Occipital lobe (tissue), 1 donor: ENCODE measurements at regions not wholly inside any gene's neighbourhood (a gene's known extent, or its start where the extent isn't known, plus 50 kb on each side); places are given as distances from the start of the nearest gene placed in this dataset.

ENCODE experiments used
- DNase-seq: peaks from one replicate; lab custom pipeline; 2025; lab: John Stamatoyannopoulos, UW

GRCh38 chr2:2747797-2748301 lies 416.8 kb upstream of the MYT1L start:
- no peak for DNase-seq

DNA sequence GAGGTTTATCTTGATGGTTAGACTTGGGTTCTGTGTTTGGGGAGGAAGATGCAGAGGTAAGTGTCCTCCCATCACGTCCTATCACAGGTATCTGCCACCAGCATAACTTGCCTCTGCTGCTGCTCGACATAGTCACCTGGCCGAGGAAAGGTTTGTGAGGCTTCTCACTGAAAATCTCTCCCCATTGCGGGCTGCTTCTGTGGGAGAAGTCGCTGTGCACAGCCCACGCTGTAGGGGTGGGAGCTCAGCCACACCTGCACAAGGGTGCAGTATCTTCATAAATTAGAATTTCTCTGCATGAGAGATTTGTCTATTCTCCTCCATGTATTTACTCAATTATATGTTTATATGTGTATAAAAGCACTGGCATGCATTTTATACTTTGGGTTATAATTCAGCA lies 415.7 kb upstream of the MYT1L start:
- no peak for DNase-seq

DNA sequence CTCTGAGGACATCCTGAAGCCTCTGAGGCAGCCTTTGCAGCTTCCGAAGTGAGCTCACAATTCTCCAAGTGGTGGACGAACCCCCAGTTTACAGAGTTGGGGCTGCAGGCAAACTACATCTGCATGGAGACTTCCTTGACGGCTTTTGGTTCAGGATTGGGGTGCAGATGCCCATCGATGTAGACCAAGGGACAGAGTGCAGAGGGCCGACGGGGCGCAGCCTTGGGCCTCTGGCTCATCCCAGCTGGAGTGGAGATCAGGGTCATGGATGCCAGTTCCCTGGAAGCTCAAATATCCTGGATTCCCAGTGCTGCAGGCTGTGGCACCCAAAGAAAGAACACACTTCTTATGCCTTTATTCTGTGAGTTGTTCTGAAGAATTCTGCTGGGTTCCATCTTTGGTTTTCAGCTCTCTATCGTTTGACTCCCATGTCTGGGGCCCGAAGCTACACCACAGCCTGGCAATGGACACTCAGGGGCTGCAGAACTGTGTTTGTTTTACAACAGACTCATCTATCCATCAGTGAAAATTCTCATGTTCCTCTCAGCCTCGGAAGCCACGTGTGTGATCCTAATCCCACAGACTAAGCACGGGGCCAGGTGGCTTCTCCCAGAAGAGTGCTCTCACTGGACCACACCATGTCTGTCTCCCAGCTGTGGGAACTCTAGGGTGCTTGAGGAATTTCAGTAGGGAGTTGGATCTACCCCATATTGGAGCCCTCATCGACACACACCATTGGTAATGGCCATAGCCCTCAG lies 414.1 kb upstream of the MYT1L start:
- no peak for DNase-seq

DNA sequence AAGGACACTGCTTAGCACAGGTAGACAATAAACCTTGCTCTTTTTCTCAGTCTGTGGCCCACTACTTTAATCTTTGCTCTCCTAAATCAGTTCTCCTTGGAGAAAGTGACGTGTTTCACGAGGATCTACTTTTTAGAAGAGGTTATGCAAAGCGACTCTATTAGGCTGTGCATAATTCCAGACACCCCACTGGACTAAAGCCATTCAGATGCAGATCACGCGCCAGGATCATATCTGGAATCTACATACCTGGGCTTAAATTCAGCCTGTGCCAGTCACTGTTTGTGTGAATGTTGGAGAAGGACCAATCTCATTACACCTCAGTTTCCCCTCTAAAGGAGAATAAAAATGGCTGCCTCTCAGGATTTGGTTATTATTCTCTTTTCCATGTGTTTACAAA lies 413.0 kb upstream of the MYT1L start:
- no peak for DNase-seq

DNA sequence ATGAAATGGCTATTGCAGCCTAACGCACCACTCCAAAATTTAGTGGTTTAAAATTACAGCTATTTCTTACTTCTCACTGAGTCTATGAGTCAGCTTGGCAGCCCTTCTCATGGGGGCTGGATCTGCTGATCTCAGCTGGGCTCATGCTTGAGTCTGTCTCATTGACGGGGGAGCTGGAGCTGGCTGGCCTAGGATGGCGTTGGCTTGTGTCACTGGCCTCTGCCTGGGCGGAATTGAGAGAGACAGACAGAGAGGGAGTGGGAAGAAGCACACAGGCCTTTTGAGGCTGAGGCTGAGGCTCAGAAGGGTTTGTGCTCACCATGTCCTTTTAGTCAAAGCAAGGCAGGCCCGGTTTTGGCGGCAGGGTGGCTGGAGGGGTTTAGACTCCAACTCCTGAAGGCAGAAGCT lies 412.1 kb upstream of the MYT1L start:
- DNase-seq, result peak; percentile 81

GRCh38 chr2:2742726-2743125 lies 411.7 kb upstream of the MYT1L start:
- DNase-seq, result no peak

GRCh38 chr2:2740238-2740775 lies 409.2 kb upstream of the MYT1L start:
- no peak for DNase-seq

DNA sequence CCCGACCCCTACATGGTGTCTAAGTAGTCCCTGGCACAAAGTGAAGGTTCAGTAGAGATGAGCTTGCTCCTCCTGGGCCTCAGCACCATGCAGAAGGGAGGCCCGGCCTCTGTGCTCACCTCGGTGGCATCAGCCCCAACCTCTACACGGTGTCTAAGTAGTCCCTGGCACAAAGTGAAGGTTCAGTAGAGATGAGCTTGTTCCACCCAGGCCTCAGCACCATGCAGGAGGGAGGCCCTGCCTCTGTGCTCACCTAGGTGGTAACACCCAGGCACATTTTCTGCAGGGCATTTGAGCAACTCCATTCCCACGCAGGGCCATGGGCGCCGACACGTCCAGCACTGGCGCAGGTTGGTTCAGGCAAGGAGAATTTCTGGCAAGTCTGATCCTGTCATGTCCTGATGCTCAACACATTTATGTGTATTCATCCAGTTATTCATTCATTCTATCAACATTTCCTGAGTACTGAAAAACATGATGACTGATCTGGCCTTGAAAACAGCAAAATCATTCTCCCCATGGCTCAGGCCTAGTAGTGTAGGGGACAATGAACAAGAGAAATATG lies 408.2 kb upstream of the MYT1L start:
- no peak for DNase-seq

DNA sequence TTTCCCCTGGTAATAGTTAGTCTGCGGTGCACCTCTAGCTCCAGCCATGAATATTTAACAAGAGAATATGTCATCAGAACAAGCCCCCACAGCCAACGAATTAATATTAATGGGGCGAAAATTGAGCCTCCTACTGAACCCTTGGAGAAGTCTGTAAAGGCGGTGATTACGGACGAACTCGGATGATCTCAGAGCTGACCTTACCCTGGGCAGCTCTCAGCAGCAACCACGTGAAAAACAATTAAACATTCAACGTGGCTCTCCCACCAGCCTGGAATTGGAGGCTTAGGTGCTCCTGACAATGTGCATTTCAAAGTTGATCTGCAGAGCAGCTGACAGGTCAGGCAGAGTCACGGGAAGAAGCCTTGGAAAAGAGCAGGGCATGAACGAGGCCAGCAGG lies 407.6 kb upstream of the MYT1L start:
- no peak for DNase-seq

GRCh38 chr2:2738276-2738675 lies 407.2 kb upstream of the MYT1L start:
- DNase-seq, result no peak

GRCh38 chr2:2735041-2735440 lies 404.0 kb upstream of the MYT1L start:
- DNase-seq, result no peak

DNA sequence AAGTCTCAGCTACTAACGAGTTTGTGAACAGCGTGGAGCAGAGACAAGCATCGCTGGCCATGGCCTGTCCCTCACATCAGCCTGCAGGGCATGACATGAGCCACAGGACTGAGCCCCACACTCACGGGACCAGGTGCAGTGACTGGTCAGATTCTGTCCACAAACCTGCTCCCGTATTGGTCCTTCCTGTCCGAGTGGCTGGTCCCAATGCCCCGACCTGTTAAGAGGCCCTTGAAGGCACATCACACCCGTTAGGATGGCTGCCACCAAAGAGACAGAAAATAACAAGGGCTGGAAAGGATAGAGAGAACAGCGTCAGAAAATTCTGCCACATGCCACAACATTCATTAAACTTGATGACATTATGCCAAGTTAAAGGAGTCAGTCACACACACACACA lies 403.2 kb upstream of the MYT1L start:
- DNase-seq, result no peak

GRCh38 chr2:2733818-2734217 lies 402.7 kb upstream of the MYT1L start:
- no peak for DNase-seq

DNA sequence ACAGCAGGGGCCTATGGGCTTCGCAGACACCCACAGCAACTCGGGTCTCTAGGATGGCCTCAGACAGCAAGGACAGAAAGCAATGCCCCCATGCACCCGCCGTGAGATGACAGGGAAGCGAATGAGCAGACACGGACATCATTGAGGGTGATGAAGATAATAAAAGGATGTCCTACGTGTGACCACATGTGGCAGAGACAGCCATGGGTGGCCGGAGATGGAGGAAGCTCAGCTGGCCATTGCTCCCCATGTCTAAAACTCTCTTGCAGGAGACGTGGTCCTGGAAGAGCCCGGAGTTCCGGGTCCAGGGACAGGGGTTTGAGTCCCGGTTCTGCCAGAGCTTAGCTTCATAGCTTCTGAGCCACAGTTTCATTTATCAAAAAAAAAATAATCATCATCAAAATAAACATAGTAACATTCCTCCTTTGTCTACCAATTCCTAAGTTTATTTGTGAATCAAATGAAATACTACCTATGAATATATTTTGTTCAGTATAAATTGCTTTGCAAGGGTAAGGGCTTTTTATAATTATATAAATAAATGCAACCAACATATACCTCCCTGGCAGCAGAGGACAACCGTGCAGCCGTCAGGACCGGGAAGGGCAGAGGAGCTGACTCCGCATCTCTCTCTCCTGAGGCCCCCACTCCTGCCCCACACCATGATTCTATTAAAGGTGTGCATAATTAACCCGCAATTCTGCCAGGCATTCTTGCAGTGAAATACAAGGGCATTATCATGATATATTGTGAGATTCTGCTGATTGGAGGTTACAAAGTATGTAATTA lies 401.4 kb upstream of the MYT1L start:
- no peak for DNase-seq

DNA sequence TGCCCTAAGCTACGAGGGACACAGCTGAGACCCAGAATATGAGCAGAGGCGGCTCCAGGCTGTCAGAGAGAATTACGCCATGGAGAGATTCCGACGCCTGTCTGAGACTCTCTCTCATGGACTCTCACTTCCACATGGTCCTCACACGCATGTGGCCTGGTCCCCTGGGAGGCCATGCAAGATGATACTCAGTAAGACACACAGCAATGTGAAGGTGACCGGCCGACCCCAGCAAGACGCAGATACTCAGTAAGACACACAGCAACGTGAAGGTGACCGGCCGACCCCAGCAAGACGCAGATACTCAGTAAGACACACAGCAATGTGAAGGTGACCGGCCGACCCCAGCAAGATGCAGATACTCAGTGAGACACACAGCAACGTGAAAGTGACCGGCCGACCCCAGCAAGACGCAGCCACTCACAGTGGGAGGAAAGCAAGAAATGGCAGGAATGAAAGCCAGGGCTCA lies 400.8 kb upstream of the MYT1L start:
- no peak for DNase-seq

GRCh38 chr2:2731101-2731815 lies 400.2 kb upstream of the MYT1L start:
- DNase-seq, result no peak

- DNase-seq, result no peak
Observed at GRCh38 chr2:2730301-2730833, 399.3 kb upstream of the MYT1L start.

GRCh38 chr2:2729246-2729645 lies 398.2 kb upstream of the MYT1L start:
- DNase-seq, result no peak

DNA sequence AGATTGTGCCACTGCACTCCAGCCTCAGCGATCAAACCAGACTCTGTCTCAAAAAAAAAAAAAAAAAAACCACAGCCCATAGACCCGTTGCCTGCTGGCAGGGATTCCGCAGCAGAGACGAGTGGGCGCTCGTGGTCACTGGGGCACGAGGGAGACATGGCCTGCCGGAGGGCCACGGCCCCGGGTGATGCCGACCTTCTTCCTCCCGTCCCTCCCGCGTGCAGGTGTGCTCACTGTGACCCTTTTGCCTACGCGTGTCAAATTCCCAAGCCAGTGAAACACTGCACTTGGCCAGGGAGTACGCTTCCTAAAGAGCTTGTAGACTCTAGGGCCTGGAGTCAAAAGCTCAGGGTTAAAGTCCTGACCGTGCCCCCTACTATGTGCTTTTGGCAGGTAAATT lies 397.6 kb upstream of the MYT1L start:
- DNase-seq, result no peak

GRCh38 chr2:2727876-2728511 lies 396.9 kb upstream of the MYT1L start:
- DNase-seq, result no peak

- DNase-seq, result no peak
Observed at GRCh38 chr2:2726163-2726562, 395.1 kb upstream of the MYT1L start.
